ENCODE measurements at regions not wholly inside any gene's neighbourhood (a gene's known extent, or its start where the extent isn't known, plus 50 kb on each side); places are given as distances from the start of the nearest gene placed in this dataset.
"Not testable (repeated sequence)": the region's sequence is repeated elsewhere in the genome, so short reads cannot be mapped to it uniquely, and the experiment has no call there.

GRCh38 chr16:75922250-75922649 is 196.0 kb upstream of the CPHXL start:
- DNase-seq (ENCODE audit: low read depth): no peak

GRCh38 chr16:75924397-75924796 is 198.1 kb upstream of the CPHXL start:
- no peak for DNase-seq (ENCODE audit: low read depth)

GRCh38 chr16:75927810-75928209 is 201.5 kb upstream of the CPHXL start:
- no peak for DNase-seq (ENCODE audit: low read depth)

GRCh38 chr16:75928295-75928694 is 202.0 kb upstream of the CPHXL start:
- DNase-seq (ENCODE audit: low read depth): no peak

GRCh38 chr16:75929046-75929445 is 202.8 kb upstream of the CPHXL start:
- peak; percentile 21 for DNase-seq (ENCODE audit: low read depth)

GRCh38 chr16:75931043-75931442 is 204.8 kb upstream of the CPHXL start:
- DNase-seq (ENCODE audit: low read depth): peak; percentile 83

- no peak for DNase-seq (ENCODE audit: low read depth)
Observed at GRCh38 chr16:75931970-75932369, 205.7 kb upstream of the CPHXL start.

GRCh38 chr16:75938818-75939217 is 212.5 kb upstream of the CPHXL start:
- peak; percentile 78 for DNase-seq (ENCODE audit: low read depth)

GRCh38 chr16:75942351-75942750 is 216.1 kb upstream of the CPHXL start:
- DNase-seq (ENCODE audit: low read depth): no peak

- no peak for DNase-seq (ENCODE audit: low read depth)
Observed at GRCh38 chr16:75942936-75943335, 216.6 kb upstream of the CPHXL start.

- DNase-seq (ENCODE audit: low read depth): no peak
Observed at GRCh38 chr16:75943705-75944514, 217.6 kb upstream of the CPHXL start.

GRCh38 chr16:75945916-75946457 is 219.7 kb upstream of the CPHXL start:
- DNase-seq (ENCODE audit: low read depth): no peak

GRCh38 chr16:75947626-75948239 is 221.4 kb upstream of the CPHXL start:
- DNase-seq (ENCODE audit: low read depth): no peak

GRCh38 chr16:75948441-75948840 is 222.2 kb upstream of the CPHXL start:
- no peak for DNase-seq (ENCODE audit: low read depth)

GRCh38 chr16:75948886-75949285 is 222.6 kb upstream of the CPHXL start:
- no peak for DNase-seq (ENCODE audit: low read depth)

GRCh38 chr16:75952124-75952523 is 225.8 kb upstream of the CPHXL start:
- no peak for DNase-seq (ENCODE audit: low read depth)

GRCh38 chr16:75957870-75958269 is 231.6 kb upstream of the CPHXL start:
- no peak for DNase-seq (ENCODE audit: low read depth)

- no peak for DNase-seq (ENCODE audit: low read depth)
Observed at GRCh38 chr16:75965504-75966374, 239.4 kb upstream of the CPHXL start.

GRCh38 chr16:75969120-75969519 is 242.8 kb upstream of the CPHXL start:
- DNase-seq (ENCODE audit: low read depth): not testable (repeated sequence)

- DNase-seq (ENCODE audit: low read depth): no peak
Observed at GRCh38 chr16:75971334-75971733, 245.0 kb upstream of the CPHXL start.

- no peak for DNase-seq (ENCODE audit: low read depth)
Observed at GRCh38 chr16:75983296-75983695, 257.0 kb upstream of the CPHXL start.

GRCh38 chr16:75983741-75984381 is 257.6 kb upstream of the CPHXL start:
- no peak for DNase-seq (ENCODE audit: low read depth)
